ENCODE measurements at regions not wholly inside any gene's neighbourhood (a gene's known extent, or its start where the extent isn't known, plus 50 kb on each side); places are given as distances from the start of the nearest gene placed in this dataset.

DNA sequence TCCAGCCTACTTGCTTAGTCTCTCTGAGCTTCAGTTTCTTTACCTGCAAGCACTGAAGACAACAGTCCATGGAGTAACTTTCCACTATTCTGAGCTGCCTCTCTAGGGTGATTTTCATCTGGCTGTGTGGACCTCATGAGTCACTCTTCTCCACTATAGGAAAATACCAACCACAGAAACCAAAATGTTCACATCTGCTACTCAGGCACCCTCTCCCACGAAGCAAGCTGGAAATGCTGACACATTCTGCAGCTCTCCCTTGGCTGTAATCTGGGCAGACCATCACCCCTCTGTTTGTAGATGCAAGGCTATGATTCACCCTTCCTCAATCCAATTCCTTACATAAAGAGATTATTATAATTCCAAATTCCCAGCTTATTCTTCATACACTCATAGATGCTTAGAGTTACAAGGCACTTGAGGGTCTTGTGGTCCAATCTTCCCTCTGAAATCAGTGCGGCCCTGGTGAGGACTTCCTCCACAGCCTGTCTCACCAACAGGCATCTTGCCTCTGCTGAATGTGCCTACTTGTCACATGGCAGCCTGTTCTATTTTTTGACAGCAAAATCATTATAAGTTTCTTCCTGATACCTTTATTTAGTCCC, 97.0 kb upstream of the LNX1 start:
- DNase-seq (ENCODE audit: low spot score) = peak; percentile 97

DNA sequence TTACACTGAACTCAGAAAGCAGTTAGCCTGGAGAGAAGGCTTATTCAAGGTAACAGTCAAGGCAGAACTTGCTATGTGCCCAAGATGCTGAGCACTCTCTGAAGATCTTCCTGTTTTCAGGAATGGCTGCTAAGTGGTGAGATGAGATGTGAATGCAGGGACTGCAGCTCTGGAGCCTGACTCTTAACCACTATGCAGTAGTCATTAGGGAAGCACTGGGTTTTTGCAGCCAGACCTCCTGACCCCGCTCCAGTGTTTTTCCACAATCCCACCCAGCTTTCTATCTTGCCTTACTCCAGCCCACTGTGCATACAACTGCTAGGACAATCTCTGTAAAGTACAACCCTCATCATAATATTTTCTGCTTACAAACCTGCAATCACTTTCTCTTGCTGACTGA, 95.2 kb upstream of the LNX1 start:
- DNase-seq (ENCODE audit: low spot score) = peak; percentile 9

- DNase-seq (ENCODE audit: low spot score) = no peak
Observed at GRCh38 chr4:53684136-53685130, 93.1 kb upstream of the LNX1 start.

DNA sequence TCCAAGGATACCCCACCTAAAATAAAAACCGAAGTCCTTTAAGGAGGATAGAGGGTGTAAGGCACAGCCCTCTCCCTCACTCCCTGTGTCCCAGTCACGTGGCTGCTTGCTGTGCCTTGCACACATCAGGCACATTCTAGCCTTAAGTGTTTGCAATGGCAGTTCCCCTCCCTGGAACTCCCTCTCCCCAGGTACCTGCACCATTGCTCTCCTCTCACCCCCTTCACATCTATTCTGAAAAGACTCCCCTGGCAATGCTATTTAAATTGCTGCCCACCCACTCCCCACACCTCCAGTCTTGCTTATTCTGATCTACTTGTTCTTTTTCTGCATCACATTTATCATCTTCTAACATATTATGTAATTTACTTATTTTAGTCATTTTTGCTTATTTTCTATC, 91.6 kb upstream of the LNX1 start:
- no peak for DNase-seq (ENCODE audit: low spot score)

- DNase-seq (ENCODE audit: low spot score) = peak; percentile 70
Observed at GRCh38 chr4:53682196-53682595, 90.9 kb upstream of the LNX1 start.

DNA sequence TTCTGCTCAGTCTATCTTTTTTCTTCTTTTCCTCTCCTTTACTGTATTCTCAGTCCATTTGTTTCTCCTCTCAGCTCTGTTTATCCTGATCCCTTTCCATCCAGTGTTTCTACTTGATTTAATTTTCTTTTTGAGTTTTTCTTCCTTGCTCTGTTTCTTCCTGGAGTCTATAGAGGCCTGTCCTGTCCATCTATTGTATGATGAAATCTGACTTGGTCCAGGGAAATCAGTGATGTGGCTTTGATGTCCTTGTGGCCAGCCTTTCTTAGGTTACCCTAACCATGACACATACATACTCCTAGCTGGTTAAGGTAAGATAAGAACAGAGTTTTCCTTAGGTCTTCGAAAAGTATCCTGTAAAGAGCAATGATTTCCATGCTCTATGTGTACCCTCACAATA, 89.3 kb upstream of the LNX1 start:
- no peak for DNase-seq (ENCODE audit: low spot score)

DNA sequence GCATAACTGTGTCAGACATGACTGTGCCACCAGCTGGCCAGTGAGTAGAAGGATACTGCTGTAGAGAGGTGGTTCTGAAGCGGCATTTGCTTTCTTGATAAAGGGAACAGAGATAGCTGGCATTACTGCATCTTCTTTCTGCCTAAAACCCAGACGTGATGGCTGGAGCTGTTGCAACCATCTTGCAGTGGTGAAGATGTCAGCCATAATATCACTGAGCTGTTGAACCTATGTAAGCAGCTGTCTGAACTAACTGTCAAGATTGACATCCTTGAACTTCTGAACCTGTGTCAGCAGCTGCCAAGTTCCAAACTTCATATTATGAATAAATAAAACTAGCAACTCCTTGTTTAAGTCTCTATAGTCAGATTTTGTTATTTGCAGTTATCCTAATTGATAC, 88.9 kb upstream of the LNX1 start:
- no peak for DNase-seq (ENCODE audit: low spot score)

DNA sequence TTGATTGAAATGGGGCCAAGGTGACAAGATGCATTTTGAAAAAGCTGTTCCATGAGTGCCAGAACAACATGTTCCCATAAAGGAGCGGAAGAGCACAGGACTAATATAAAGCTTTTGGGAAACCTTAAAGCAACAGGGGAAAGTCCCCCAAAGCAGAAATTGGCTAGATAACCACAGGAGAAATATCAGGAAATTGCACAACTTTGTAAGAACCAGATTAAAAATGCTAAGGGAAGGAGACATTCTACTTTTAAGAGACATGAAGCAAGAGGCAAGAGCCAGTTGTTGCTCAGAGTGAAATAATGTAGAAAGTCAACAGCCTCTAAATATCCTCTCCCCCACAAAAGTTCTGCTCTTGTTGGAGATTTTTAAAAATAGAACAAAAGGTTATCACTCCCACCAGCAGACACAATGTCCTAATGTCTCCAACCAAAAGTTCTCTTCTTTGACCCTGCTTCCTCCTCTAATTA, 85.2 kb upstream of the LNX1 start:
- DNase-seq (ENCODE audit: low spot score) = no peak

- no peak for DNase-seq (ENCODE audit: low spot score)
Observed at GRCh38 chr4:53674903-53675302, 83.6 kb upstream of the LNX1 start.

GRCh38 chr4:53672873-53673272, 81.6 kb upstream of the LNX1 start:
- DNase-seq (ENCODE audit: low spot score) = no peak

DNA sequence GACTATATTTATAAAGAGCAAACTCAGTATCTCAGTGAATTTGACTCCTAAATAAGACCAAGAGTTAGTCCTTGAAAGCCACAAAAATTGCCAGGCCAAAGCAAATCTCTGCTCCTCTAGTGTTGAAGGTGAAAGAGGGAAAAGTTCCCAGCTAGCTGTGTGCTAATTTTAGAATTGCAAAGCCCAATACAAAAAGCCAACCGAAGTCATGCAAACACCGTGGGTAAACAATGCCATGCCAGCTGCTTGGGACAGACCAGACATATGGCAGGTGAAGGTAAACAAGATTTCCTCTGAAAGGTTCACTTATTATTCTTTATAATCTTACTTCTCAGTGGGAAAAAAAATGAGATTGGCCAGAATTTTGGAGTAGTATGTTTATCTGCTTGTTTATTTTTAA, 80.5 kb upstream of the LNX1 start:
- DNase-seq (ENCODE audit: low spot score) = no peak

GRCh38 chr4:53659737-53660136, 68.5 kb upstream of the LNX1 start:
- DNase-seq (ENCODE audit: low spot score) = no peak

DNA sequence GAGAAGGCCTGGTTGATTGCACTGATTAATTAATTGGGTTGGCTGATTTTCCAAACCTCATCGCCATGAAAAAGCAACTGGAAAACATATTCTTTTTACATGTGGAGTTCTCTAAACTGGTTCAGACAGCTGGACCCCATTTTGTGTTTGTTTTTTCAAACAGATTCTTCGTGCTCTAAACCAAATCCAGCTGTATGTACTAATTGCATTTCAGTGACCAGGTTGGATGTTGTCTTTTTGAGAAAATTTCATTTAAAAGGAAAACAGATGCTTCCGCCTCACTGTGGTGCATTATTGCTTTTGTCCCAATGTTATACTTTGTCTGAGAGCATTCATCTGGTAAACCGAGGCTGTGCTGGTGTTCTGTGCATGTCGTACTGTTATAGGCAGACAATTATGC, 67.8 kb upstream of the LNX1 start:
- no peak for DNase-seq (ENCODE audit: low spot score)

DNA sequence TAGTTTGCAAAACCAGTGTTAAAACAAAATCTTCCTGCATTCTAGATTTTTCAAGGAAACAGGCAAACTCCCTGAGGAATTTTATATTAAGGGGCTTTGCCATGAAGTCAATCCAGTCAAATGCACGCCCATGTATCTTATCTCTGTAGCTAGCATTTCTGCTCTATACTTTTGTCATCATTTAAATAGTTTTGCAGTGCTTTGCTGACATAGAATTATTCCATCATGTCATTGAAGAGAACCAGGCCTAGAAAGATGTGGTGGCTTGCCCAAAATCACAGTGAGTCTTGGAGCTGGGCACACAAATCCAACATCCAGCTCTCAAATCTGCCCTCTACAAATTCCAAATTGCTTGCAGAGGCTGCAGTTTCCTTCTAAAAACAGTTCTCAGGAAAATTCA, 66.7 kb upstream of the LNX1 start:
- DNase-seq (ENCODE audit: low spot score) = no peak

DNA sequence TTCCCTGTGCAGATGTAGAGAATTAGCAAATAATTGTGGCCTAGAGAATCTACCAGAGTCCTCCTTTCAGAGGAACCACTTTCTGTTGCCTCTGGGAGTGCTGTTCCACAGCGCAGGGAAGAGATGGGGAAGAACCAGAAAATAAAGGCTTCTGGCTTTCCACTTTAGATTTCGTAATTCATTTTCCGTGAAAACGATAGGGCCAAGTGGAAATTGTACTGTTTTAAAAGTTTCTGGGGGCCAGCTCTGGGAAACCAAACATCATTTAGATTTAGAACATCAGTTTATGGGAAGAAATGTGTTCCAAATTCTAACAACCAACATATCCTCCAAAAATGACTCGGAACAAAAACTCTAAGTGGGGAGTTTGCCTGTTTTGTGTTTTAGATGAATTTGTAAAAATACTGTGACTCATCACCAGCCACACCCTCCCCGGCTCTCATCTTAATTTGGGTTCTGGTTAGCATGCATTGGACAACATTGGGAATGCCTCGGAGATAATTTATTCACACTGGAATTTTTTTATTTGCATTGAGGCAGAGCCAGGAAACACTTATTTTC, 65.2 kb upstream of the LNX1 start:
- peak; percentile 81 for DNase-seq (ENCODE audit: low spot score)

DNA sequence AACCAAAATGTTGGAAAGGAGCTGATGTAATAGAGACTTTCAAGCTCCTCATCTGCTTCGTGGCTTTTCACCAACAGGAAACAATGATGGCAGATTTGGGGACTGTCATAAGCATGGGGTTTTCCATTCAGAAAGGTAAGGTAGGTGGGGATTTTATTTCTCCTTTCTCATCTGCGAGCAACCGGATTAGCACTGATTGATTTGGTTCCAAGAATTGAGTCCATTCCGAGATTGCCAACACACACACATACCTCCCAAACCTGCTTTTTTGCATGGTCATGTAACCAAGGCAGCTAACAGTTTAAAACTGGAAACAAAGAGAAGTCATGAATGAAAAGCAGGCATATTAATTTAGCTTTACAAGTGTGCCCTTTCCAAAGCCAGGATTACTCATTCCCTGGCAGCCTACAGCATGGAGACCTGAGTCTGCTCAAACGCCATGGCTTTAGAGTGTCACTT, 63.0 kb upstream of the LNX1 start:
- DNase-seq (ENCODE audit: low spot score) = peak; percentile 74

- peak; percentile 26 for DNase-seq (ENCODE audit: low spot score)
Observed at GRCh38 chr4:53653484-53654053, 62.3 kb upstream of the LNX1 start.

GRCh38 chr4:53651156-53651735, 60.0 kb upstream of the LNX1 start:
- DNase-seq (ENCODE audit: low spot score) = no peak

DNA sequence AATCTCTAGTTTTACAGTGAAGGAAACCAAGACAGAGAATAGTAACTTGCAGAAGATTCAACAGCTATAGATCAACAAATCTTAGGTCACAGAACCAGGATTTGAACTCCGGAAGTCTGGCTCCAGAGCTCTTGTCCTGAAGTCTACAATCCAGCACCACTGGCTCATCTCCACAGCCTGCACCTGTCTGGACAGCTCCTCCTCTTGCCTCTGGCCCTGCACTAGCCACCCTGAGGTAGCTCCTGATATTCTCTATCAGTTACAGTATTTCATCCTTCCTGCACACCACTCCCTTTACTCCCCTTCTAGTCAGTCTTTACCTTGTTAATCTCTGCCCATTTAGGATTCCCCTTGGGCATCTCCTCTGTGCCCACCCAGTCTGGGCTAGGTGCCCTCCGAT, 58.1 kb upstream of the LNX1 start:
- no peak for DNase-seq (ENCODE audit: low spot score)

- no peak for DNase-seq (ENCODE audit: low spot score)
Observed at GRCh38 chr4:53647547-53647946, 56.3 kb upstream of the LNX1 start.

- no peak for DNase-seq (ENCODE audit: low spot score)
Observed at GRCh38 chr4:53646795-53647194, 55.5 kb upstream of the LNX1 start.

- DNase-seq (ENCODE audit: low spot score) = no peak
Observed at GRCh38 chr4:53645108-53645507, 53.8 kb upstream of the LNX1 start.

Measured in AG08395 (cell line).